ENCODE measurements at regions not wholly inside any gene's neighbourhood (a gene's known extent, or its start where the extent isn't known, plus 50 kb on each side); places are given as distances from the start of the nearest gene placed in this dataset.

DNA sequence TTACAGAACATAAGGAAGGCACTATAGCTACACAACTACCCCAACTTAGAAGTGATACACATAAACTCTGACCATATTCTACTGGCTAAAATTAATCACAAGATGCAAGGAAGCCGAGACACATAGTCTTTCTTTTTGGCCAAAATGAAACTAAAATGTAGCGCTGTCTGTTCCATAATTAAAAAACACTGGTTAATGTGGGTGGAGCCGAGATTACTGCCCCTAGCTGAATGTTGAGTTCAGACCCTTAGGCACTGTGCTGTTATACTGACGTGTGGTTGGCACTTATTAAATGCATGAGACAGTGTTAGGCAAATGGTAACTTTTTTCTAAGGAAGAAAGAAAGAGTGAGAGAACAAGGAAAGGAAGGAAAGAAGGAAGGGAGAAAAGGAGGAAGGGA, 254.6 kb upstream of the RND3 start:
- CTCF ChIA-PET: interaction anchor here (0.7 kb wide), 1 partner anchor 40 kb away, joined by 5 read pairs; no protein-coding TSS in a partner anchor
- Histone ChIP-seq H3K9me3 (ENCODE audit: low read length) (no peaks in the 10 kb centered on the region), H4K20me1 (ENCODE audit: low read length) (no peaks in the 10 kb centered on the region), H3K27ac (ENCODE audit: low read length) (no peak overlapping the region), H3K4me1 (ENCODE audit: insufficient read depth, low read length) (no peaks in the 10 kb centered on the region), H3K36me3 (ENCODE audit: low read depth, low read length) (no peaks in the 10 kb centered on the region), H3K4me2 (ENCODE audit: low read length) (no peak overlapping the region), H3K79me2 (ENCODE audit: low read length) (no peaks in the 10 kb centered on the region), H3K9me2 (replicated peaks; ENCODE audit: low read length) (no peaks in the 10 kb centered on the region), H2AFZ (ENCODE audit: low read length) (0 out of 2 replicates have a peak overlapping the region, but pooled peaks have one; percentile 4), H3F3A (ENCODE audit: low read length, unreplicated experiment) (no peaks in the 10 kb centered on the region), H3K9ac (ENCODE audit: low read length) (no peak overlapping the region), H3K4me3 (ENCODE audit: low read length) (no peak overlapping the region), H3K27me3 (ENCODE audit: low read length) (no peaks in the 10 kb centered on the region)
- POLR2A ChIA-PET (ENCODE audit: unreplicated experiment): no interaction called here
- BruUV-seq (replicated peaks): no TSS peak
- DNase-seq: no peak
- no peak for ATAC-seq
- intact Hi-C loops (cut with micrococcal nuclease): no loop called here
- TF ChIP-seq EZH2phosphoT487 (IDR thresholded peaks at IDR 0.05; ENCODE audit: borderline replicate concordance, low read length) (no peak), EZH2 (IDR thresholded peaks at IDR 0.05; ENCODE audit: low read length, unreplicated experiment) (no peak)

DNA sequence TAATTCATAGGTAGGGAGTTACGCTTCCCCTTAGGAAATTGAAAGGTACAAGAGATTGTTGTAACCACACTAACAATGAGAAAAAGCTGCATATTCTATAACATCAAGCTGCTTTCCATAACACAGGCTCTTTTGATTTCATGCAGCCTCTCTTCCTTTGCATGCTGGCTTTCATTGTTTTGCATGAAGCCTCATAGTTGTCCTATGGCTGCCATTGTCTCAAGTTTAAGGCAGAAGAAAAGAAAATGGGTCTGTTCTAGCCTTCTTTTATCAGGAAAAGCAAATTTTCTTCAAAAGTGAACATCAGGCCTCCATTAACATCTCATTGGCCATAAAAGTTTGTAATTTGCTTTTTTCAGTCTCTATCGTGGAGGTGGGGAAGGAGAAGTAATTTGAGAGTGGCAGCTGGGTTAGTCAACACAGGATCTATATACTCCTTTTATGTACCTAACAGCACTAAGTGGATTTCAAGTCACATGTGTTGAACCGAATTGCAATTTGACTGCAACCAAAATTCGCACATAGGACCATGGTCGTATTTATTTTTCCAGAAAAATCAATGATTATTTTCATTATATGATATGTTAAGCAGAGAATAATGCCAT, 248.5 kb upstream of the RND3 start:
- Histone ChIP-seq H3K4me1 (ENCODE audit: insufficient read depth, low read length) (peaks cover 3% of the 10 kb centered on the region; the same call in 1 of the 2 replicates), H3K9me2 (replicated peaks; ENCODE audit: low read length) (no peaks in the 10 kb centered on the region), H3K4me3 (ENCODE audit: low read length) (no peak overlapping the region), H4K20me1 (ENCODE audit: low read length) (no peaks in the 10 kb centered on the region), H3K9ac (ENCODE audit: low read length) (no peak overlapping the region), H3K79me2 (ENCODE audit: low read length) (no peaks in the 10 kb centered on the region), H3F3A (ENCODE audit: low read length, unreplicated experiment) (no peaks in the 10 kb centered on the region), H3K27ac (ENCODE audit: low read length) (no peak overlapping the region), H2AFZ (ENCODE audit: low read length) (no peak overlapping the region), H3K36me3 (ENCODE audit: low read depth, low read length) (no peaks in the 10 kb centered on the region), H3K4me2 (ENCODE audit: low read length) (no peak overlapping the region), H3K27me3 (ENCODE audit: low read length) (no peaks in the 10 kb centered on the region), H3K9me3 (ENCODE audit: low read length) (no peaks in the 10 kb centered on the region)
- intact Hi-C loops (cut with micrococcal nuclease): no loop called here
- POLR2A ChIA-PET (ENCODE audit: unreplicated experiment): no interaction called here
- no peak for DNase-seq
- no peak for ATAC-seq
- BruUV-seq (replicated peaks): no TSS peak
- CTCF ChIA-PET: no interaction called here
- TF ChIP-seq EZH2 (IDR thresholded peaks at IDR 0.05; ENCODE audit: low read length, unreplicated experiment) (no peak), EZH2phosphoT487 (IDR thresholded peaks at IDR 0.05; ENCODE audit: borderline replicate concordance, low read length) (no peak)
- TF ChIP-seq, protein P1, sequence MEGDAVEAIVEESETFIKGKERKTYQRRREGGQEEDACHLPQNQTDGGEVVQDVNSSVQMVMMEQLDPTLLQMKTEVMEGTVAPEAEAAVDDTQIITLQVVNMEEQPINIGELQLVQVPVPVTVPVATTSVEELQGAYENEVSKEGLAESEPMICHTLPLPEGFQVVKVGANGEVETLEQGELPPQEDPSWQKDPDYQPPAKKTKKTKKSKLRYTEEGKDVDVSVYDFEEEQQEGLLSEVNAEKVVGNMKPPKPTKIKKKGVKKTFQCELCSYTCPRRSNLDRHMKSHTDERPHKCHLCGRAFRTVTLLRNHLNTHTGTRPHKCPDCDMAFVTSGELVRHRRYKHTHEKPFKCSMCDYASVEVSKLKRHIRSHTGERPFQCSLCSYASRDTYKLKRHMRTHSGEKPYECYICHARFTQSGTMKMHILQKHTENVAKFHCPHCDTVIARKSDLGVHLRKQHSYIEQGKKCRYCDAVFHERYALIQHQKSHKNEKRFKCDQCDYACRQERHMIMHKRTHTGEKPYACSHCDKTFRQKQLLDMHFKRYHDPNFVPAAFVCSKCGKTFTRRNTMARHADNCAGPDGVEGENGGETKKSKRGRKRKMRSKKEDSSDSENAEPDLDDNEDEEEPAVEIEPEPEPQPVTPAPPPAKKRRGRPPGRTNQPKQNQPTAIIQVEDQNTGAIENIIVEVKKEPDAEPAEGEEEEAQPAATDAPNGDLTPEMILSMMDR (conservative IDR thresholded peaks at IDR 0.05; ENCODE audit: low read depth, low read length): no peak

DNA sequence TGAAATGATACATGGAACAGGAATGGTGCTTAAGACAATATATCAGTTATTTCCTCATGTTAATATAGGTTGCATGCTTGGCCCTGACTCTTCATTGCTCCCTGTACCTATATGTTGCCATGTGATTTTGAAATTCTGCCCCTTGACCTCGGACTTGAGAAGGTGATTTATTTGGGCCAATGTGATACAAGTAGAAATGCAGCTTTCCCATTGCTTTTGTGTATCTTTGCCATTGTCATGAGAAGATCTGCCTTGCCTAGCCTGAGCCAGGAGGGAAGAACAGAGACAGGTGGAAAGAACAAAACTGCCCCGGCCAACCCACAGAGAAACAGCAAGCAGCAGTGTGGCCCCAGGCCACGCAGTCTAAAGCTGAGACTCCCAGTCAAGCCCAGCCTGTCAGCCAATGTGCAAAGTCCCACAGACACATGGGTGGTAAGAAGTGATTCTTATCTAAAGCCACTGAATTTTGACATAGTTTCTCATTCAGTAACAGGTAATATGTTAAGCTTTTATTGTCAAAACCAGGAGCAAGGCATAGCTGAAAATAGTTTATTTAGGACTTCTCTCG, 245.7 kb upstream of the RND3 start:
- no peaks in the 10 kb centered on the region for H4K20me1 ChIP-seq (ENCODE audit: low read length)
- no peaks in the 10 kb centered on the region for H3F3A ChIP-seq (ENCODE audit: low read length, unreplicated experiment)
- DNase-seq (no peak), ATAC-seq (no peak)
- H3K79me2 ChIP-seq (ENCODE audit: low read length): no peaks in the 10 kb centered on the region
- intact Hi-C loops (cut with micrococcal nuclease): no loop called here
- no peaks in the 10 kb centered on the region for H3K27me3 ChIP-seq (ENCODE audit: low read length)
- POLR2A ChIA-PET (ENCODE audit: unreplicated experiment): interaction anchor here (0.6 kb wide), 1 partner anchor 26 kb away, joined by 3 read pairs; no protein-coding TSS in a partner anchor
- H3K36me3 ChIP-seq (ENCODE audit: low read depth, low read length): no peaks in the 10 kb centered on the region
- H3K4me3 ChIP-seq (ENCODE audit: low read length): no peak overlapping the region
- peaks cover 13% of the 10 kb centered on the region for H3K4me1 ChIP-seq (ENCODE audit: insufficient read depth, low read length)
- H3K4me2 ChIP-seq (ENCODE audit: low read length): no peak overlapping the region
- H3K9me3 ChIP-seq (ENCODE audit: low read length): no peaks in the 10 kb centered on the region
- BruUV-seq (replicated peaks): no TSS peak
- H3K9ac ChIP-seq (ENCODE audit: low read length): no peak overlapping the region
- CTCF ChIA-PET: no interaction called here
- TF ChIP-seq EZH2 (IDR thresholded peaks at IDR 0.05; ENCODE audit: low read length, unreplicated experiment): no peak
- TF ChIP-seq EZH2phosphoT487 (IDR thresholded peaks at IDR 0.05; ENCODE audit: borderline replicate concordance, low read length): no peak
- TF ChIP-seq, protein P1 (conservative IDR thresholded peaks at IDR 0.05; ENCODE audit: low read depth, low read length): no peak
- H2AFZ ChIP-seq (ENCODE audit: low read length): no peak overlapping the region
- H3K9me2 ChIP-seq (replicated peaks; ENCODE audit: low read length): no peaks in the 10 kb centered on the region
- H3K27ac ChIP-seq (ENCODE audit: low read length): no peak overlapping the region

Measured in PC-3 (cell line).